B cell (primary cell): ENCODE measurements at regions not wholly inside any gene's neighbourhood (a gene's known extent, or its start where the extent isn't known, plus 50 kb on each side); places are given as distances from the start of the nearest gene placed in this dataset.

Source experiments
- ATAC-seq: fragments of 200-7000 bp; cut with Tn5 transposase; one replicate; pipeline ENCODE4 v1.10.0; 2021; ENCODE audit warnings: low read depth, mild to moderate bottlenecking, moderate number of reproducible peaks, moderate library complexity
- CTCF ChIA-PET: fragments of 350-600 bp; sonication (Branson Sonifier 250); formaldehyde crosslinking; loops from one replicate; lab custom pipeline; 2021; ENCODE audit warnings: antibody characterized with exemption, inconsistent platforms; lab: Charles Lee
- POLR2A ChIA-PET: fragments of 350-600 bp; sonication (Branson Sonifier 250); formaldehyde crosslinking; loops from one replicate; lab custom pipeline; 2021; ENCODE audit warnings: antibody characterized with exemption; lab: Charles Lee
- DNase-seq: peaks from one replicate; pipeline ENCODE4 v3.0.0; 2013
- H2AFZ ChIP-seq: 2 replicates; pipeline ENCODE4 v1.6.1; 2012; ENCODE audit warnings: mild to moderate bottlenecking, low read depth, low read length; ENCODE audit not compliant: insufficient read depth, poor library complexity, severe bottlenecking
- H3K27ac ChIP-seq, 2 donors: 1 replicate in 1 of 2; 2 replicates in 1 of 2; pipeline ENCODE4 v1.5.1; 2012 to 2013; ENCODE audit warnings: low read length in 2 of 2, mild to moderate bottlenecking in 2 of 2, moderate library complexity in 1 of 2
- H3K27me3 ChIP-seq, 4 experiments: fragments of 200-600 bp in 1 of 4; sonication (generic) in 1 of 4; replicated peaks in 1 of 4; 1 replicate in 2 of 4; 2 replicates in 2 of 4; pipeline versions ENCODE4 v1.6.1 to v1.7.0; 2013 to 2016; ENCODE audit warnings: low read length in 3 of 4, mild to moderate bottlenecking in 2 of 4, mixed read lengths in 1 of 4, moderate library complexity in 1 of 4; ENCODE audit not compliant: insufficient read depth in 4 of 4, control insufficient read depth in 3 of 4; ENCODE audit errors: control extremely low read depth in 1 of 4
- H3K36me3 ChIP-seq, 2 experiments: replicated peaks in 1 of 2; 1 replicate in 1 of 2; 2 replicates in 1 of 2; pipeline versions ENCODE4 v1.6.1 to v1.7.1; 2013; ENCODE audit warnings: low read length in 1 of 2; ENCODE audit not compliant: insufficient read depth in 2 of 2, control insufficient read depth in 1 of 2; ENCODE audit errors: control extremely low read depth in 1 of 2, extremely low read depth in 1 of 2
- H3K4me1 ChIP-seq, 2 donors: fragments of 200-600 bp in 1 of 2; sonication (generic) in 1 of 2; 1 replicate in 1 of 2; 2 replicates in 1 of 2; pipeline versions ENCODE4 v1.5.1 to v1.6.1; 2013 to 2017; ENCODE audit warnings: low read length in 2 of 2; ENCODE audit not compliant: control insufficient read depth in 2 of 2, insufficient read depth in 2 of 2
- H3K4me2 ChIP-seq: replicated peaks from 2 replicates; pipeline ENCODE3; 2012; ENCODE audit warnings: mild to moderate bottlenecking, low read depth, low read length; ENCODE audit not compliant: poor library complexity, severe bottlenecking
- H3K4me3 ChIP-seq, 5 experiments: fragments of 200-600 bp in 1 of 5; sonication (generic) in 1 of 5; 1 replicate in 3 of 5; 2 replicates in 2 of 5; pipeline versions ENCODE4 v1.5.1 to v1.7.0; 2011 to 2016; ENCODE audit warnings: low read length in 4 of 5, mild to moderate bottlenecking in 4 of 5, low read depth in 2 of 5, control low read depth in 1 of 5, moderate library complexity in 1 of 5; ENCODE audit not compliant: insufficient read depth in 1 of 5; ENCODE audit errors: control extremely low read depth in 1 of 5, extremely low read depth in 1 of 5
- H3K79me2 ChIP-seq: fragments of 200-600 bp; sonication (generic); one replicate; pipeline ENCODE4 v1.6.0; 2016; ENCODE audit warnings: low read length; ENCODE audit not compliant: control insufficient read depth, insufficient read depth
- H3K9ac ChIP-seq: fragments of 200-600 bp; sonication (generic); 2 replicates; pipeline ENCODE4 v1.6.1; 2017; ENCODE audit warnings: mild to moderate bottlenecking, low read length, moderate library complexity
- H3K9me3 ChIP-seq, 3 donors: one replicate each; pipeline versions ENCODE4 v1.6.1 to v1.7.1; 2013; ENCODE audit warnings: low read length in 2 of 3; ENCODE audit not compliant: control insufficient read depth in 2 of 3, insufficient read depth in 1 of 3; ENCODE audit errors: control extremely low read depth in 1 of 3
- H4K20me1 ChIP-seq: 2 replicates; pipeline ENCODE4 v1.6.0; 2012; ENCODE audit warnings: mild to moderate bottlenecking, low read length; ENCODE audit not compliant: insufficient read depth, control insufficient read depth, poor library complexity, severe bottlenecking
- H3K27ac Mint-ChIP-seq: one replicate; pipeline ENCODE4 v1.8.0; 2021; ENCODE audit warnings: mixed read lengths
- H3K27me3 Mint-ChIP-seq: one replicate; pipeline ENCODE4 v1.8.0; 2021; ENCODE audit warnings: mixed read lengths
- H3K4me1 Mint-ChIP-seq: one replicate; pipeline ENCODE4 v1.8.0; 2021; ENCODE audit warnings: mixed read lengths
- H3K4me3 Mint-ChIP-seq: one replicate; pipeline ENCODE4 v1.8.0; 2021; ENCODE audit warnings: mixed read lengths
- H3K9me3 Mint-ChIP-seq: one replicate; pipeline ENCODE4 v1.8.0; 2022; ENCODE audit warnings: mixed read lengths; ENCODE audit not compliant: insufficient read depth
- EZH2 ChIP-seq: IDR thresholded peaks from 2 replicates; pipeline ENCODE4 v1.6.1; 2012; ENCODE audit warnings: borderline replicate concordance, low read depth, mild to moderate bottlenecking, moderate library complexity, low read length; ENCODE audit not compliant: insufficient read depth, poor library complexity, severe bottlenecking
- WGBS: methylation state at CpG from one replicate; pipeline ENCODE4 v1.1.5; 2013; ENCODE audit warnings: missing lambda C conversion rate; ENCODE audit not compliant: insufficient coverage; 5-methylcytosine and 5-hydroxymethylcytosine counted together
- intact Hi-C: fragments of 100-400 bp; cut with micrococcal nuclease; formaldehyde crosslinking; loops from one replicate; pipeline ENCODE4 v1.10.0; 2022
- TF ChIP-seq, protein P1 (sequence below): fragments of 200-600 bp; IDR thresholded peaks from one replicate; pipeline ENCODE4 v1.8.0; 2022; ENCODE audit warnings: antibody characterized with exemption, mild to moderate bottlenecking

DNA sequence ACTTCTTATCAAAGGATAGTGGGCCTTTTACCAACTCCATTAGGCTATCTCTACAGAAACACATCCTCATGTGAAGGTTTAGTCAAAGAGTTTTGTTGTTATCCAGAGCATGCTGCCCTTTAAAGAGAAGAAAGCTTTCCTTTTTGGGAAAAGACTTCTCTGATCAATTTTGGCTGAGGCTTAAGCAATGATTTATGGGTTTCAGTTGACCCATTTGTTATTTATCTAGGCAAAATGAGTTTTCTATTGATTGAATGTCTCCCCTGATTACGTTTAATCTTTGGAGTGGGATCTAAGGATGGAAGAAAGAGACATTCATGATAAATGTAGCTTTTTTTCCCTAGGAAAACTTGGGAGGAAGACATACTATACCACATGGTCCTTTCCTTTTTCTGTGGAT, 326.6 kb upstream of the JAG1 start:
- no CpG with 5 or more reads among the region's 1 CpG for WGBS
- Histone ChIP-seq H3K36me3 (no peaks in the 10 kb centered on the region), H3K9ac (no peak overlapping the region), H3K27me3 (no peaks in the 10 kb centered on the region), H4K20me1 (no peaks in the 10 kb centered on the region), H3K4me3 (no peak overlapping the region), H3K27ac (no peak overlapping the region), H2AFZ (no peak overlapping the region), H3K4me1 (no peaks in the 10 kb centered on the region), H3K9me3 (no peaks in the 10 kb centered on the region), H3K79me2 (no peaks in the 10 kb centered on the region), H3K4me2 (no peak overlapping the region)
- H3K9me3 Mint-ChIP-seq: no peaks in the 10 kb centered on the region
- H3K4me3 Mint-ChIP-seq: no peak overlapping the region
- ChIA-PET CTCF (no interaction called here), POLR2A (no interaction called here)
- TF ChIP-seq EZH2: no peak
- TF ChIP-seq, protein P1, sequence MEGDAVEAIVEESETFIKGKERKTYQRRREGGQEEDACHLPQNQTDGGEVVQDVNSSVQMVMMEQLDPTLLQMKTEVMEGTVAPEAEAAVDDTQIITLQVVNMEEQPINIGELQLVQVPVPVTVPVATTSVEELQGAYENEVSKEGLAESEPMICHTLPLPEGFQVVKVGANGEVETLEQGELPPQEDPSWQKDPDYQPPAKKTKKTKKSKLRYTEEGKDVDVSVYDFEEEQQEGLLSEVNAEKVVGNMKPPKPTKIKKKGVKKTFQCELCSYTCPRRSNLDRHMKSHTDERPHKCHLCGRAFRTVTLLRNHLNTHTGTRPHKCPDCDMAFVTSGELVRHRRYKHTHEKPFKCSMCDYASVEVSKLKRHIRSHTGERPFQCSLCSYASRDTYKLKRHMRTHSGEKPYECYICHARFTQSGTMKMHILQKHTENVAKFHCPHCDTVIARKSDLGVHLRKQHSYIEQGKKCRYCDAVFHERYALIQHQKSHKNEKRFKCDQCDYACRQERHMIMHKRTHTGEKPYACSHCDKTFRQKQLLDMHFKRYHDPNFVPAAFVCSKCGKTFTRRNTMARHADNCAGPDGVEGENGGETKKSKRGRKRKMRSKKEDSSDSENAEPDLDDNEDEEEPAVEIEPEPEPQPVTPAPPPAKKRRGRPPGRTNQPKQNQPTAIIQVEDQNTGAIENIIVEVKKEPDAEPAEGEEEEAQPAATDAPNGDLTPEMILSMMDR: no peak
- DNase-seq: no peak
- intact Hi-C loops: no loop called here
- no peak overlapping the region for H3K27ac Mint-ChIP-seq
- H3K4me1 Mint-ChIP-seq: no peaks in the 10 kb centered on the region
- no peak for ATAC-seq
- H3K27me3 Mint-ChIP-seq: no peaks in the 10 kb centered on the region

DNA sequence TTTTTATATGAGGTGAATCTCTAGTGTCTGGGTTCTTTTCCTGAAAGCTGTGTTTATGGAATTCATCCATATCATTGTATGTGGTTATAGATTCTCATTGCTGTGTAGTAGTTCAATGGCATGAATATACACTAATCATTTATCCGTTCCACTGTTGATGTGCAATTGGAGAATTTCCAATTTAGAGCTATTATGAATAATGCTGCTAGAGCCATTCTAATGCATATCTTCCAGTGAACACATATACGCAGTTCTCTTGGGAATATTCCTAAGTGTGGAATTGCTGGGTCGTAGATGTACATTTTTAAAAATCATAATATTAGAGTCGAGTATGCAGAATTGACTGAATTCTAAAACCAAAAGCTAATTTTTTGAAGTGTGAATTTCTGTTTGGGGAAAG, 327.5 kb upstream of the JAG1 start:
- Histone ChIP-seq H3K36me3 (no peaks in the 10 kb centered on the region), H3K4me1 (no peaks in the 10 kb centered on the region), H2AFZ (no peak overlapping the region), H3K27ac (no peak overlapping the region), H3K9ac (no peak overlapping the region), H3K9me3 (no peaks in the 10 kb centered on the region), H3K4me3 (no peak overlapping the region), H3K79me2 (no peaks in the 10 kb centered on the region), H4K20me1 (no peaks in the 10 kb centered on the region), H3K27me3 (no peaks in the 10 kb centered on the region), H3K4me2 (no peak overlapping the region)
- Mint-ChIP-seq H3K27me3 (no peaks in the 10 kb centered on the region), H3K9me3 (no peaks in the 10 kb centered on the region), H3K4me3 (no peak overlapping the region), H3K4me1 (no peaks in the 10 kb centered on the region), H3K27ac (no peak overlapping the region)
- intact Hi-C loops: no loop called here
- DNase-seq: no peak
- CTCF ChIA-PET: no interaction called here
- no peak for ATAC-seq
- POLR2A ChIA-PET: no interaction called here
- TF ChIP-seq, protein P1: no peak
- no peak for TF ChIP-seq EZH2
- WGBS: no CpG with 5 or more reads among the region's 4 CpGs
